Activated CD4-positive, alpha-beta memory T cell treated with anti-CD3 and anti-CD28 coated beads, Interleukin-2, amount 10 ng/mL, durations not matched to agents 7 days and 5 days (primary cell): ENCODE measurements at regions not wholly inside any gene's neighbourhood (a gene's known extent, or its start where the extent isn't known, plus 50 kb on each side); places are given as distances from the start of the nearest gene placed in this dataset.

Experiments
- CTCF ChIA-PET: fragments of 350-600 bp; sonication (Branson Sonifier 250); formaldehyde crosslinking; loops from one replicate; lab custom pipeline; 2021; ENCODE audit warnings: antibody characterized with exemption, inconsistent platforms; lab: Charles Lee
- POLR2A ChIA-PET: fragments of 350-600 bp; sonication (Branson Sonifier 250); formaldehyde crosslinking; loops from one replicate; lab custom pipeline; 2021; ENCODE audit warnings: antibody characterized with exemption; lab: Charles Lee
- DNase-seq: peaks from one replicate; pipeline ENCODE4 v3.0.0-alpha.2; 2020
- H3K27ac Mint-ChIP-seq: one replicate; pipeline ENCODE4 v1.8.0; 2021; ENCODE audit warnings: mild to moderate bottlenecking, mixed read lengths
- H3K27me3 Mint-ChIP-seq: one replicate; pipeline ENCODE4 v1.8.0; 2021; ENCODE audit warnings: mixed read lengths
- H3K36me3 Mint-ChIP-seq: one replicate; pipeline ENCODE4 v1.8.0; 2021; ENCODE audit warnings: low read depth, mixed read lengths
- H3K4me1 Mint-ChIP-seq: one replicate; pipeline ENCODE4 v1.8.0; 2021; ENCODE audit warnings: mixed read lengths
- H3K4me3 Mint-ChIP-seq: one replicate; pipeline ENCODE4 v1.8.0; 2021; ENCODE audit warnings: mild to moderate bottlenecking, mixed read lengths
- H3K9me3 Mint-ChIP-seq: one replicate; pipeline ENCODE4 v1.8.0; 2021; ENCODE audit warnings: mixed read lengths

DNA sequence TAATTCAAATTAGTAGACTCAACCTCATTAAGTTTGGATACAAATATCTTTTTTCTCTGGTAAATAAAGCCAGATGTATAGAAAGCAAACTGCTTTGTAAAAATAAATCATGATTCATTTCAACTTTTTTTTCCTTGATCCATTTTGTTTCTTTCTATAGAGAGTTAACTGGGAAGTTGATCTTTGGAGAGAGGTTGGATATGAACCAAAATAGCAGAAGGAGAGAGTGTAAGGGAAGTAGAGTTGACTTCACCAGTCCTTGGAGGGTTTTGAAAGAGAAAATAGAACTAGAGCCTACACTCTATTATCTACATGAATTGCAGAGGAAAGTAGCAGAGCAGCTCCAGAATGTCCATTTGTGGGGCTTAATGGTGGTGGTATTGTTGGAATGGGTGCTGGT, 243.8 kb downstream of the ADGRL2 start:
- no peak for DNase-seq
- Mint-ChIP-seq H3K36me3 (no peaks in the 10 kb centered on the region), H3K4me3 (no peak overlapping the region), H3K27ac (no peak overlapping the region), H3K4me1 (no peaks in the 10 kb centered on the region), H3K9me3 (peaks cover 2% of the 10 kb centered on the region), H3K27me3 (no peaks in the 10 kb centered on the region)
- POLR2A ChIA-PET, result no interaction called here
- CTCF ChIA-PET, result no interaction called here

DNA sequence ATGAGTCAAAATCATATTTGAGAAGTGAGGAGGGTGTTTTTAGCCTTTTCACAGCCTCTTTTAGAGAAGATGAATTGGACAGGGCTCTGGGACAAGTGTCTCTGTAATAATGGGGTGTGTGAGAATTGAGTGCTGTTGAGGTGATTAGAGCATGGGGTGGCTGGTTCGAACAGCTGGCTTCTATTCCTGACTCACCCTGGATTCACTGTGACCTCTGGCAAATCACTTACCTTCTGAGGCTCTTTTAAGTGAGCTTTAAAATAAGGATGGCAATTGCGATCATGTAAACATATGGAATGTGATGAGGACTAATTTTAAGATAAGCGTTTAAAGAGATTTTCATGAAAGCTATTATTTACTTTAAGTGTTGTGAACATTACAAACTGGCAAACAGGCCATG, 243.4 kb downstream of the ADGRL2 start:
- peaks cover 2% of the 10 kb centered on the region for H3K9me3 Mint-ChIP-seq

DNA sequence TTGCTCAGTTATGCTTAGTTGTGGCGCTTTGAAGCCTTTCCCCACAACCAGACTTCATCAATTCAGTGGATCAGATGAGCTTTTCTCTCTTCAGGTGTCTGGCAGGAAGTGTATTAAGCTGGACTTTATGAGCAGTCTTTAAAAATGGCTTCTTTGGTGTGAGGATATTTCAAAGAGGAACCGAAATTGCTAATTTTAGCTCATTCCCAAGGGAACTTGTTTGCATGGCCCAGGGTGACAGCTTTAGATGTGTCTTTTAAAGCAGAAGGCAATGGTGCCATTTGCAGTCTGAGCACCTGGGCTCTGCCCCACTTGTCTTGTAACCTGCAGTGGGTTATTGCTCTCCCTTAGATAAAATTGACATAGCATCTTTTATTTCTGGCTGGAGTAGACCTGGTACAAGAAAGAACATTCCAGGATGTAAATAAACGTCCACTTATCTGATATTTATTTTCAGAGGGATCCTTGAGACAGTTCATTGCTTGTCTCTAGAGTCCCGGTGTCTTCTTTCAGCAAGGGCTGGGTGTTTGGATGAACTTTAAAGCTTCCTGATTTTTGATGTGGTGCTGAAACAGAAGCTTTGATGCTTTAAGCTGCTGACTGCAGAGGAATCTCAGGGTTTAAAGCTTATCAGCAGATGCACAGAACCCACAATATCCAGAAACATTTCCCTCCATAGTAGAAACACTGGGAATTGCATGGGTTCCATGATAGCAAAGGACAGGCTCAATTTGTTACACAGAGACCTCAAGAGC, 241.7 kb downstream of the ADGRL2 start:
- ChIA-PET CTCF (no interaction called here), POLR2A (no interaction called here)
- peaks cover 2% of the 10 kb centered on the region for H3K9me3 Mint-ChIP-seq

More for the DNA sequence above, 243.4 kb downstream of the ADGRL2 start:
- no peaks in the 10 kb centered on the region for H3K4me1 Mint-ChIP-seq
- ChIA-PET POLR2A (no interaction called here), CTCF (no interaction called here)
- no peaks in the 10 kb centered on the region for H3K36me3 Mint-ChIP-seq
- H3K4me3 Mint-ChIP-seq, result no peak overlapping the region
- DNase-seq, result no peak
- H3K27me3 Mint-ChIP-seq, result no peaks in the 10 kb centered on the region
- H3K27ac Mint-ChIP-seq, result no peak overlapping the region

More for the DNA sequence above, 241.7 kb downstream of the ADGRL2 start:
- H3K36me3 Mint-ChIP-seq, result no peaks in the 10 kb centered on the region
- H3K4me1 Mint-ChIP-seq, result no peaks in the 10 kb centered on the region
- DNase-seq, result no peak
- no peaks in the 10 kb centered on the region for H3K27me3 Mint-ChIP-seq
- no peak overlapping the region for H3K4me3 Mint-ChIP-seq
- no peak overlapping the region for H3K27ac Mint-ChIP-seq
